ENCODE measurements at regions not wholly inside any gene's neighbourhood (a gene's known extent, or its start where the extent isn't known, plus 50 kb on each side); places are given as distances from the start of the nearest gene placed in this dataset.

DNA sequence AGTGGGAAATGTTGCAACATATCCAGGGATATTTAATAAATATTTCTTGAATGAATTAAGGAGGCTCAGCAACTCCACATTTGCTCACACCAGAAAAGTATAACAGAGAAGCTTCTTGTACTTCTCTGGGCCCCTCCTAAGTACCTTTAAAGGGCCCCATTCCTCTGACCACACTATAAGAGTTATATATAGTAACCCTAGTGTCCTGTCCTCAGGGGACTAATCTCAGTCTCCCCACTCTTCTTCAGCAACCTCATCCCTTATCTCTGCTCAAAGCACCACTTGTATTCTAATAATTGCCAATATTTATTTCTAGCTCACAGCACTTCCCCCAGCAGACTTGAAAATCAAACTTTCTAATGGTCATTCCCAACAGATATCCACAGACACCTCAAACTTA lies 237.1 kb downstream of the GXYLT1 start (continued):
- TF ChIP-seq, protein P1, sequence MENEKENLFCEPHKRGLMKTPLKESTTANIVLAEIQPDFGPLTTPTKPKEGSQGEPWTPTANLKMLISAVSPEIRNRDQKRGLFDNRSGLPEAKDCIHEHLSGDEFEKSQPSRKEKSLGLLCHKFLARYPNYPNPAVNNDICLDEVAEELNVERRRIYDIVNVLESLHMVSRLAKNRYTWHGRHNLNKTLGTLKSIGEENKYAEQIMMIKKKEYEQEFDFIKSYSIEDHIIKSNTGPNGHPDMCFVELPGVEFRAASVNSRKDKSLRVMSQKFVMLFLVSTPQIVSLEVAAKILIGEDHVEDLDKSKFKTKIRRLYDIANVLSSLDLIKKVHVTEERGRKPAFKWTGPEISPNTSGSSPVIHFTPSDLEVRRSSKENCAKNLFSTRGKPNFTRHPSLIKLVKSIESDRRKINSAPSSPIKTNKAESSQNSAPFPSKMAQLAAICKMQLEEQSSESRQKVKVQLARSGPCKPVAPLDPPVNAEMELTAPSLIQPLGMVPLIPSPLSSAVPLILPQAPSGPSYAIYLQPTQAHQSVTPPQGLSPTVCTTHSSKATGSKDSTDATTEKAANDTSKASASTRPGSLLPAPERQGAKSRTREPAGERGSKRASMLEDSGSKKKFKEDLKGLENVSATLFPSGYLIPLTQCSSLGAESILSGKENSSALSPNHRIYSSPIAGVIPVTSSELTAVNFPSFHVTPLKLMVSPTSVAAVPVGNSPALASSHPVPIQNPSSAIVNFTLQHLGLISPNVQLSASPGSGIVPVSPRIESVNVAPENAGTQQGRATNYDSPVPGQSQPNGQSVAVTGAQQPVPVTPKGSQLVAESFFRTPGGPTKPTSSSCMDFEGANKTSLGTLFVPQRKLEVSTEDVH (IDR thresholded peaks at IDR 0.05; ENCODE audit: low read depth, partially characterized antibody) = no peak

DNA sequence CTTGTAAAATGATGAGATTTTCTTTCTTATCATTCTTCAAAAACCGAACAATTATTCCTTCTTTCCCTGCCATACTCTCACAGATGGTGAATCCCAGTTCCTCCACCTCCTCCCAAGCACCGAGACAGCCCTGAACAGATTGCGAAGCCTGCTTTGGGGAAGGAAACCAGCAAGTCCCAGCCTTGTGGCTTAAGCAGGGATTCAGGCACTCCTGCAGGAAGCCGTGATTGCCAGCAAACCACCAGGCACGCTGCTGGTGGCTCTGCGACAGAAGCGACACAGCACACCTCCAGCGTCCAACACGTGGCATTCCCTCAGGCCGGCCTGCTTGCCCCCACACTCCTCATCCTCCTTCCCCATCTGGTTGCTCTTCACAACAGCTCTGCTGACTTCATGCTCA lies 237.7 kb downstream of the GXYLT1 start:
- H3K4me2 ChIP-seq (ENCODE audit: control insufficient read depth, insufficient read depth) = no peak overlapping the region
- RAD21 ChIA-PET (ENCODE audit: unreplicated experiment) = no interaction called here
- CTCF ChIA-PET = no interaction called here
- no peaks in the 10 kb centered on the region for H3K9me3 ChIP-seq (replicated peaks; ENCODE audit: control insufficient read depth, insufficient read depth, low read length)
- H3K27ac ChIP-seq (ENCODE audit: control insufficient read depth, insufficient read depth) = no peak overlapping the region
- H3K79me2 ChIP-seq (ENCODE audit: control insufficient read depth, insufficient read depth, low read length) = no peaks in the 10 kb centered on the region
- no peaks in the 10 kb centered on the region for H3K36me3 ChIP-seq (ENCODE audit: control insufficient read depth in 2 of 2, insufficient read depth in 2 of 2, low read length in 1 of 2)
- no peaks in the 10 kb centered on the region for H4K20me1 ChIP-seq (ENCODE audit: control insufficient read depth, insufficient read depth)
- no peak overlapping the region for H3K9ac ChIP-seq (ENCODE audit: control insufficient read depth, insufficient read depth, low read length)
- H2AFZ ChIP-seq (ENCODE audit: control insufficient read depth, low read depth, low read length) = no peak overlapping the region
- ATAC-seq (no peak), FAIRE-seq (no peak), DNase-seq (ENCODE audit: low read depth, low spot score) (no peak)
- intact Hi-C loops (cut with micrococcal nuclease; ENCODE audit: unreplicated experiment) (no loop called here), in situ Hi-C loops (cut with MboI) (no loop called here)
- POLR2A ChIA-PET = no interaction called here
- 26% methylated on average over 10 of the region's 10 CpGs for WGBS (ENCODE audit: insufficient coverage, insufficient replicate concordance, low lambda C conversion rate, missing lambda C conversion rate)
- no peak for TF ChIP-seq NR2C1 (IDR thresholded peaks at IDR 0.05)
- no peaks in the 10 kb centered on the region for H3K4me1 ChIP-seq (ENCODE audit: control insufficient read depth, insufficient read depth, low read length)
- H3K27me3 ChIP-seq (replicated peaks in 1 of 2; ENCODE audit: control insufficient read depth in 2 of 2, insufficient read depth in 2 of 2, low read length in 1 of 2) = no peaks in the 10 kb centered on the region; a peak in 1 of 4 replicates
- SMC1A ChIA-PET (ENCODE audit: uncharacterized antibody, unreplicated experiment) = no interaction called here
- BruUV-seq (replicated peaks) = no TSS peak
- H3K4me3 ChIP-seq = no peak overlapping the region

DNA sequence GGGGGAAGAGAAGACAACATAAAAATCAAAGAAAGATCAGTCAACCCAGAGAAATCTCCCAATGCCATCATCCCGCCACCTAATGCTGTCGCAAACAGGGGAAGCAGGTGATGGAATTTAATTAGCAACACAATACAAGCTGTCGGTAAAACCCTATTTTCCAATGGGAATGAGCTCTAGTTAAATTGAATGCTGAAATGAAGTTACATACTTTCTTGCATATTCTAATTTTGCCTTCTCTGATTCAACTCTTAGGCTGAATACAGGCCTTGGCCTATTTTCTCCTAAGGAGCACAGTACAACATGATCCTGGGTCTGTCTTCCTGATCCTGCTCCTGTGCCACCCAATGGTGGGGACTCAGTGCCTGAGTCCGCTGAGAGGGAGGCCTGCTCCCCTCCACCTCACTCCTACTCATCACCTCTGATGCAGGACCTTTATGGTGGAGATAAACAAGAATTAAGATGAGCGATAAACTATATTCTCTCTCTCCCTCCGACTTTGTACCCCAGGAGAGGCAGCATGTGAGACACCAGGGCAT lies 238.8 kb downstream of the GXYLT1 start:
- no peaks in the 10 kb centered on the region for H3K36me3 ChIP-seq (ENCODE audit: control insufficient read depth in 2 of 2, insufficient read depth in 2 of 2, low read length in 1 of 2)
- FAIRE-seq (no peak), DNase-seq (ENCODE audit: low read depth, low spot score) (no peak), ATAC-seq (no peak)
- SMC1A ChIA-PET (ENCODE audit: uncharacterized antibody, unreplicated experiment) = interaction anchor here (0.5 to 1.2 kb wide), 3 partner anchors 11 to 53 kb away, joined by 3 read pairs; no protein-coding TSS in a partner anchor
- H4K20me1 ChIP-seq (ENCODE audit: control insufficient read depth, insufficient read depth) = no peaks in the 10 kb centered on the region
- no peaks in the 10 kb centered on the region for H3K9me3 ChIP-seq (replicated peaks; ENCODE audit: control insufficient read depth, insufficient read depth, low read length)
- POLR2A ChIA-PET = no interaction called here
- in situ Hi-C loops (cut with MboI) = no loop called here
- H3K79me2 ChIP-seq (ENCODE audit: control insufficient read depth, insufficient read depth, low read length) = no peaks in the 10 kb centered on the region
- H3K4me2 ChIP-seq (ENCODE audit: control insufficient read depth, insufficient read depth) = no peak overlapping the region
- H3K4me1 ChIP-seq (ENCODE audit: control insufficient read depth, insufficient read depth, low read length) = no peaks in the 10 kb centered on the region
- no peak overlapping the region for H2AFZ ChIP-seq (ENCODE audit: control insufficient read depth, low read depth, low read length)
- intact Hi-C loops (cut with micrococcal nuclease; ENCODE audit: unreplicated experiment) = no loop called here
- no peak overlapping the region for H3K4me3 ChIP-seq
- 63% methylated on average over 6 of the region's 6 CpGs for WGBS (ENCODE audit: insufficient coverage, insufficient replicate concordance, low lambda C conversion rate, missing lambda C conversion rate)
- no TSS peak for BruUV-seq (replicated peaks)
- no peak overlapping the region for H3K27ac ChIP-seq (ENCODE audit: control insufficient read depth, insufficient read depth)
- no peaks in the 10 kb centered on the region; a peak in 1 of 4 replicates for H3K27me3 ChIP-seq (replicated peaks in 1 of 2; ENCODE audit: control insufficient read depth in 2 of 2, insufficient read depth in 2 of 2, low read length in 1 of 2)
- CTCF ChIA-PET = interaction anchor here (0.6 kb wide), 1 partner anchor 129 kb away, joined by 3 read pairs; no protein-coding TSS in a partner anchor
- RAD21 ChIA-PET (ENCODE audit: unreplicated experiment) = no interaction called here
- no peak overlapping the region for H3K9ac ChIP-seq (ENCODE audit: control insufficient read depth, insufficient read depth, low read length)
- TF ChIP-seq NFYA (IDR thresholded peaks at IDR 0.05; ENCODE audit: borderline replicate concordance, low read depth, low read length) (no peak), RAD21 (IDR thresholded peaks at IDR 0.05; ENCODE audit: insufficient read depth, low read depth, low read length) (no peak), LARP7 (IDR thresholded peaks at IDR 0.05) (no peak), CREB1 (IDR thresholded peaks at IDR 0.05; ENCODE audit: low read depth) (no peak)
- TF ChIP-seq, protein P2, sequence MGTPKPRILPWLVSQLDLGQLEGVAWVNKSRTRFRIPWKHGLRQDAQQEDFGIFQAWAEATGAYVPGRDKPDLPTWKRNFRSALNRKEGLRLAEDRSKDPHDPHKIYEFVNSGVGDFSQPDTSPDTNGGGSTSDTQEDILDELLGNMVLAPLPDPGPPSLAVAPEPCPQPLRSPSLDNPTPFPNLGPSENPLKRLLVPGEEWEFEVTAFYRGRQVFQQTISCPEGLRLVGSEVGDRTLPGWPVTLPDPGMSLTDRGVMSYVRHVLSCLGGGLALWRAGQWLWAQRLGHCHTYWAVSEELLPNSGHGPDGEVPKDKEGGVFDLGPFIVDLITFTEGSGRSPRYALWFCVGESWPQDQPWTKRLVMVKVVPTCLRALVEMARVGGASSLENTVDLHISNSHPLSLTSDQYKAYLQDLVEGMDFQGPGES (IDR thresholded peaks at IDR 0.05) = no peak
- TF ChIP-seq, protein P3, sequence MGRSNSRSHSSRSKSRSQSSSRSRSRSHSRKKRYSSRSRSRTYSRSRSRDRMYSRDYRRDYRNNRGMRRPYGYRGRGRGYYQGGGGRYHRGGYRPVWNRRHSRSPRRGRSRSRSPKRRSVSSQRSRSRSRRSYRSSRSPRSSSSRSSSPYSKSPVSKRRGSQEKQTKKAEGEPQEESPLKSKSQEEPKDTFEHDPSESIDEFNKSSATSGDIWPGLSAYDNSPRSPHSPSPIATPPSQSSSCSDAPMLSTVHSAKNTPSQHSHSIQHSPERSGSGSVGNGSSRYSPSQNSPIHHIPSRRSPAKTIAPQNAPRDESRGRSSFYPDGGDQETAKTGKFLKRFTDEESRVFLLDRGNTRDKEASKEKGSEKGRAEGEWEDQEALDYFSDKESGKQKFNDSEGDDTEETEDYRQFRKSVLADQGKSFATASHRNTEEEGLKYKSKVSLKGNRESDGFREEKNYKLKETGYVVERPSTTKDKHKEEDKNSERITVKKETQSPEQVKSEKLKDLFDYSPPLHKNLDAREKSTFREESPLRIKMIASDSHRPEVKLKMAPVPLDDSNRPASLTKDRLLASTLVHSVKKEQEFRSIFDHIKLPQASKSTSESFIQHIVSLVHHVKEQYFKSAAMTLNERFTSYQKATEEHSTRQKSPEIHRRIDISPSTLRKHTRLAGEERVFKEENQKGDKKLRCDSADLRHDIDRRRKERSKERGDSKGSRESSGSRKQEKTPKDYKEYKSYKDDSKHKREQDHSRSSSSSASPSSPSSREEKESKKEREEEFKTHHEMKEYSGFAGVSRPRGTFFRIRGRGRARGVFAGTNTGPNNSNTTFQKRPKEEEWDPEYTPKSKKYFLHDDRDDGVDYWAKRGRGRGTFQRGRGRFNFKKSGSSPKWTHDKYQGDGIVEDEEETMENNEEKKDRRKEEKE (IDR thresholded peaks at IDR 0.05) = no peak

Data from GM12878 (cell line).